RWPE1 (cell line): ENCODE measurements at regions not wholly inside any gene's neighbourhood (a gene's known extent, or its start where the extent isn't known, plus 50 kb on each side); places are given as distances from the start of the nearest gene placed in this dataset.
"Not testable (repeated sequence)": the region's sequence is repeated elsewhere in the genome, so short reads cannot be mapped to it uniquely, and the experiment has no call there.

Experiments used
- CTCF ChIA-PET: fragments of 350-600 bp; sonication (Branson Sonifier 250); formaldehyde crosslinking; extraction: SDS; loops from one replicate; lab custom pipeline; 2021; lab: Yijun Ruan, JAX
- POLR2A ChIA-PET: fragments of 400-600 bp; formaldehyde crosslinking; extraction: SDS; loops from one replicate; lab custom pipeline; 2020; ENCODE audit warnings: antibody characterized with exemption; ENCODE audit not compliant: low non-redundant PET; lab: Yijun Ruan, JAX
- DNase-seq: peaks from one replicate; pipeline ENCODE4 v3.0.0; 2012; ENCODE audit warnings: low spot score
- H3K27ac ChIP-seq: fragments of 450-650 bp; 2 replicates; pipeline ENCODE4 v1.5.1; 2017
- TF ChIP-seq, protein P1 (sequence below): fragments of 450-650 bp; conservative IDR thresholded peaks from 2 replicates; pipeline ENCODE4 v1.5.1; 2017; ENCODE audit warnings: low read depth, mild to moderate bottlenecking

DNA sequence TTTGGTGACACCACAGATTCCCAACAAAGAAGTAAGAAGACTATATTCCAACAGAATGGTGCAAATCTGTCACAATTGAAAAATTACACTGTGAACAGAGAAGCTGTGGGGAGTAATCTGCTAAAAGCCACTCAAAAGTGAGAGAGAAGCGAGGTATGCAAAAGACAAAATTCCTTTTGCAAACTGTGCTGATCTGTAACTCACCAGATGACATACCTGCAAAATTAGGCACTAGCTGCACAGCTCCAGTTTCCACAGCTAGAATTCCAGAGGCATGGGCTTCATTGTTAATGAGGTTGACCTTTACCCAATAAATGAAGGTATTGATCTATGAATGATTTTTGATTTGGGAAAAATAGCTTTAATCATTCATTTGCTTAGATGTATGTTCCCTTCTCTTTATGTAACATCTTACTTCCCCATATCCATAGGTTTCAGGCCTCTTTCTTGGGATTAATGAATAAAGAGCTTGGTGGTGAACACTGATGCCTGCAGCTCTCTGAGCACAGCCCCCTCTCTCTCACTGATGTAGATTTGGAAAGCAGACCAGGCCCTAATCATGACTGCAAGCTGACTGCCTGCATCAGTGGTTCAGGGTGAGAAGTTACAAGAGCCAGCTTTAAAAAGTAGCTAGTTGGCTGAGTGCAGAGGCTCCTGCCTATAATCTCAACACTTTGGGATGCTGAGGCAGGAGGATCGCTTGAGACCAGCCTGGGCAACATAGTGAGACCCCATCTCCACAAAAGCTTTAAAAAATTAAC, 85.2 kb downstream of the LACC1 start:
- DNase-seq, result no peak
- POLR2A ChIA-PET, result no interaction called here
- TF ChIP-seq, protein P1, sequence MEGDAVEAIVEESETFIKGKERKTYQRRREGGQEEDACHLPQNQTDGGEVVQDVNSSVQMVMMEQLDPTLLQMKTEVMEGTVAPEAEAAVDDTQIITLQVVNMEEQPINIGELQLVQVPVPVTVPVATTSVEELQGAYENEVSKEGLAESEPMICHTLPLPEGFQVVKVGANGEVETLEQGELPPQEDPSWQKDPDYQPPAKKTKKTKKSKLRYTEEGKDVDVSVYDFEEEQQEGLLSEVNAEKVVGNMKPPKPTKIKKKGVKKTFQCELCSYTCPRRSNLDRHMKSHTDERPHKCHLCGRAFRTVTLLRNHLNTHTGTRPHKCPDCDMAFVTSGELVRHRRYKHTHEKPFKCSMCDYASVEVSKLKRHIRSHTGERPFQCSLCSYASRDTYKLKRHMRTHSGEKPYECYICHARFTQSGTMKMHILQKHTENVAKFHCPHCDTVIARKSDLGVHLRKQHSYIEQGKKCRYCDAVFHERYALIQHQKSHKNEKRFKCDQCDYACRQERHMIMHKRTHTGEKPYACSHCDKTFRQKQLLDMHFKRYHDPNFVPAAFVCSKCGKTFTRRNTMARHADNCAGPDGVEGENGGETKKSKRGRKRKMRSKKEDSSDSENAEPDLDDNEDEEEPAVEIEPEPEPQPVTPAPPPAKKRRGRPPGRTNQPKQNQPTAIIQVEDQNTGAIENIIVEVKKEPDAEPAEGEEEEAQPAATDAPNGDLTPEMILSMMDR, result no peak
- no peak overlapping the region for H3K27ac ChIP-seq
- CTCF ChIA-PET, result interaction anchor here (0.7 kb wide), 1 partner anchor 552 kb away, joined by 3 read pairs; no protein-coding TSS in a partner anchor

DNA sequence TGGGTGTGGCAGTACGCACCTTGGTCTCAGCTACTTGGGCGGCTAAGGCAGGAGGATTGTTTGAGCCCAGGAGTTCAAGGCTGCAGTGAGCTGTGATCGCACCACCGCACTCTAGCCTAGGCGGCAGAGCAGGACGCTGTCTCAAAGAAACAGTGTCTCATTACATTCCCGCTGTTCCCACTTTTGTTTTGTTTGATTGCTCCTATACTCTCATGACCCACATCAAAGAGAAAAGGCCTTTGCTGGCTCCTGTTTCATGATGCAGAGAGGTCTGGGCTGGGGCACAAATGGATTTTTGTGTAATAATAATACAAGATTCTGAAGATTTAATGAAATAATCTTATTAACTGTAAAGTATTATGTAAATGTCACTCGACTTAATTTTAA, 85.7 kb downstream of the LACC1 start:
- CTCF ChIA-PET, result no interaction called here
- H3K27ac ChIP-seq, result no peak overlapping the region
- POLR2A ChIA-PET, result no interaction called here
- no peak for DNase-seq
- TF ChIP-seq, protein P1, result no peak

DNA sequence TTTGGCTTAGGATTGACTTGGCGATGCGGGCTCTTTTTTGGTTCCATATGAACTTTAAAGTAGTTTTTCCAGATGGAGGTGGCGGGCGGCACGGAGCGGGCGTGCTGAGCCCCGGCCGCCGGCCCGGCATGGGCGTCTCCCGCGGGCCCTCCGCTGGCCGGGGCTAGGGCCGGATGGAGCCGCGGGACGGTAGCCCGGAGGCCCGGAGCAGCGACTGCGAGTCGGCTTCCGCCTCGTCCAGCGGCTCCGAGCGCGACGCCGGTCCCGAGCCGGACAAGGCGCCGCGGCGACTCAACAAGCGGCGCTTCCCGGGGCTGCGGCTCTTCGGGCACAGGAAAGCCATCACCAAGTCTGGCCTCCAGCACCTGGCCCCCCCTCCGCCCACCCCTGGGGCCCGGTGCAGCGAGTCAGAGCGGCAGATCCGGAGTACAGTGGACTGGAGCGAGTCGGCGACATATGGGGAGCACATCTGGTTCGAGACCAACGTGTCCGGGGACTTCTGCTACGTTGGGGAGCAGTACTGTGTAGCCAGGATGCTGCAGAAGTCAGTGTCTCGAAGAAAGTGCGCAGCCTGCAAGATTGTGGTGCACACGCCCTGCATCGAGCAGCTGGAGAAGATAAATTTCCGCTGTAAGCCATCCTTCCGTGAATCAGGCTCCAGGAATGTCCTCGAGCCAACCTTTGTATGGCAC, 88.7 kb downstream of the LACC1 start:
- CTCF ChIA-PET, DNase-seq, POLR2A ChIA-PET, H3K27ac ChIP-seq: not testable (repeated sequence)

DNA sequence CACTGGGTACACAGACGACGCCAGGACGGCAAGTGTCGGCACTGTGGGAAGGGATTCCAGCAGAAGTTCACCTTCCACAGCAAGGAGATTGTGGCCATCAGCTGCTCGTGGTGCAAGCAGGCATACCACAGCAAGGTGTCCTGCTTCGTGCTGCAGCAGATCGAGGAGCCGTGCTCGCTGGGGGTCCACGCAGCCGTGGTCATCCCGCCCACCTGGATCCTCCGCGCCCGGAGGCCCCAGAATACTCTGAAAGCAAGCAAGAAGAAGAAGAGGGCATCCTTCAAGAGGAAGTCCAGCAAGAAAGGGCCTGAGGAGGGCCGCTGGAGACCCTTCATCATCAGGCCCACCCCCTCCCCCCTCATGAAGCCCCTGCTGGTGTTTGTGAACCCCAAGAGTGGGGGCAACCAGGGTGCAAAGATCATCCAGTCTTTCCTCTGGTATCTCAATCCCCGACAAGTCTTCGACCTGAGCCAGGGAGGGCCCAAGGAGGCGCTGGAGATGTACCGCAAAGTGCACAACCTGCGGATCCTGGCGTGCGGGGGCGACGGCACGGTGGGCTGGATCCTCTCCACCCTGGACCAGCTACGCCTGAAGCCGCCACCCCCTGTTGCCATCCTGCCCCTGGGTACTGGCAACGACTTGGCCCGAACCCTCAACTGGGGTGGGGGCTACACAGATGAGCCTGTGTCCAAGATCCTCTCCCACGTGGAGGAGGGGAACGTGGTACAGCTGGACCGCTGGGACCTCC, 89.4 kb downstream of the LACC1 start:
- DNase-seq, H3K27ac ChIP-seq, CTCF ChIA-PET, POLR2A ChIA-PET: not testable (repeated sequence)

DNA sequence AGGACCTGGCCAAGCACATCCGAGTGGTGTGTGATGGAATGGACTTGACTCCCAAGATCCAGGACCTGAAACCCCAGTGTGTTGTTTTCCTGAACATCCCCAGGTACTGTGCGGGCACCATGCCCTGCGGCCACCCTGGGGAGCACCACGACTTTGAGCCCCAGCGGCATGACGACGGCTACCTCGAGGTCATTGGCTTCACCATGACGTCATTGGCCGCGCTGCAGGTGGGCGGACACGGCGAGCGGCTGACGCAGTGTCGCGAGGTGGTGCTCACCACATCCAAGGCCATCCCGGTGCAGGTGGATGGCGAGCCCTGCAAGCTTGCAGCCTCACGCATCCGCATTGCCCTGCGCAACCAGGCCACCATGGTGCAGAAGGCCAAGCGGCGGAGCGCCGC, 90.2 kb downstream of the LACC1 start:
- CTCF ChIA-PET, POLR2A ChIA-PET, DNase-seq, H3K27ac ChIP-seq: not testable (repeated sequence)

DNA sequence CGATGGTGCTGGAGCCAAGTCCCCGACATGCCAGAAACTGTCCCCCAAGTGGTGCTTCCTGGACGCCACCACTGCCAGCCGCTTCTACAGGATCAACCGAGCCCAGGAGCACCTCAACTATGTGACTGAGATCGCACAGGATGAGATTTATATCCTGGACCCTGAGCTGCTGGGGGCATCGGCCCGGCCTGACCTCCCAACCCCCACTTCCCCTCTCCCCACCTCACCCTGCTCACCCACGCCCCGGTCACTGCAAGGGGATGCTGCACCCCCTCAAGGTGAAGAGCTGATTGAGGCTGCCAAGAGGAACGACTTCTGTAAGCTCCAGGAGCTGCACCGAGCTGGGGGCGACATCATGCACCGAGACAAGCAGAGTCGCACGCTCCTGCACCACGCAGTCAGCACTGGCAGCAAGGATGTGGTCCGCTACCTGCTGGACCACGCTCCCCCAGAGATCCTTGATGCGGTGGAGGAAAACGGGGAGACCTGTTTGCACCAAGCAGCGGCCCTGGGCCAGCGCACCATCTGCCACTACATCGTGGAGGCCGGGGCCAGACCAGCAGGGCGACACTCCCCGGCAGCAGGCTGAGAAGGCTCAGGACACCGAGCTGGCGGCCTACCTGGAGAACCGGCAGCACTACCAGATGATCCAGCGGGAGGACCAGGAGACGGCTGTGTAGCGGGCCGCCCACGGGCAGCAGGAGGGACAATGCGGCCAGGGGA, 91.0 kb downstream of the LACC1 start:
- DNase-seq, H3K27ac ChIP-seq, CTCF ChIA-PET, POLR2A ChIA-PET: not testable (repeated sequence)

DNA sequence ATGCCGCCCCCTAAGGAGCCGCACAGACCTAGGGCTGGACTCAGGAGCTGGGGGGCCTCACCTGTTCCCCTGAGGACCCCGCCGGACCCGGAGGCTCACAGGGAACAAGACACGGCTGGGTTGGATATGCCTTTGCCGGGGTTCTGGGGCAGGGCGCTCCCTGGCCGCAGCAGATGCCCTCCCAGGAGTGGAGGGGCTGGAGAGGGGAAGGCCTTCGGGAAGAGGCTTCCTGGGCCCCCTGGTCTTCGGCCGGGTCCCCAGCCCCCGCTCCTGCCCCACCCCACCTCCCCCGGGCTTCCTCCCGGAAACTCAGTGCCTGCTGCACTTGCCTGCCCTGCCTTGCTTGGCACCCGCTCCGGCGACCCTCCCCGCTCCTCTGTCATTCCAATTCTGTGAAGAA, 91.6 kb downstream of the LACC1 start:
- CTCF ChIA-PET, H3K27ac ChIP-seq, POLR2A ChIA-PET, DNase-seq: not testable (repeated sequence)

DNA sequence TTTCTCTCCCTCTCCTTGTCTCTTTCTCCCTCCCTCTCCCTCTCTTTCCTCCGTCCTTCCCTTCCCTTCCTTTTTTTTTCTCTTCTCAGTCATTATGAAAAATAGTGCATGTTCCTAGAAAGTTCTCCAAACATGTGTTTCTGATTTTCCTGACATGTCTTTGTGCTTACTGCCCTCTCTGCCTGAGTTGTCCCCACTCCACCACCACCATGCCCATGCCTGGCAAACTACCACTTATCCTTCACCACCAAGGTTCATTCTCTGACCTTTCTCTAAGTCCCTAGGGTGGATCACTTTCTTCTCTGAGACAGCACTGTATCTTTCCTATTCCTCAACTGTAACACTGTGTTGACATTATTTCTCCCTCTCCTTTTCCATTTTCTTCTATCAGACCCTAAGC, 98.2 kb downstream of the LACC1 start:
- DNase-seq, result no peak
- ChIA-PET POLR2A (no interaction called here), CTCF (no interaction called here)
- TF ChIP-seq, protein P1, result no peak
- H3K27ac ChIP-seq, result no peak overlapping the region
